Gastroesophageal sphincter (tissue), 3 donors: ENCODE measurements at regions not wholly inside any gene's neighbourhood (a gene's known extent, or its start where the extent isn't known, plus 50 kb on each side); places are given as distances from the start of the nearest gene placed in this dataset.

Experiments used
- CTCF ChIP-seq, 4 experiments: fragments of 200-600 bp in 2 of 4; fragments of 450-650 bp in 2 of 4; sonication (generic) in 1 of 4; IDR thresholded peaks; one replicate each; pipeline ENCODE4 v1.5.1; 2017 to 2019; ENCODE audit warnings: antibody characterized with exemption in 4 of 4, mild to moderate bottlenecking in 2 of 4, moderate library complexity in 2 of 4
- EP300 ChIP-seq: sonication (generic); formaldehyde crosslinking; IDR thresholded peaks from one replicate; pipeline ENCODE4 v1.6.1; 2017; ENCODE audit warnings: antibody characterized with exemption, mild to moderate bottlenecking
- POLR2A ChIP-seq, 2 donors: fragments of 450-650 bp; IDR thresholded peaks; one replicate each; pipeline ENCODE4 v1.6.1; 2017; ENCODE audit warnings: antibody characterized with exemption in 2 of 2, mild to moderate bottlenecking in 2 of 2, moderate library complexity in 1 of 2
- POLR2AphosphoS5 ChIP-seq: sonication (generic); formaldehyde crosslinking; IDR thresholded peaks from one replicate; pipeline ENCODE4 v1.6.1; 2017; ENCODE audit warnings: antibody characterized with exemption

GRCh38 chr18:14976736-14977430 is 228.9 kb downstream of the ANKRD30B start:
- TF ChIP-seq CTCF (IDR thresholded peaks at IDR 0.05): no peak
- no peak for TF ChIP-seq POLR2A (IDR thresholded peaks at IDR 0.05)
- TF ChIP-seq POLR2AphosphoS5: no peak
- no peak for TF ChIP-seq EP300
